Hematopoietic multipotent progenitor cell (in vitro differentiated cells): ENCODE measurements at regions not wholly inside any gene's neighbourhood (a gene's known extent, or its start where the extent isn't known, plus 50 kb on each side); places are given as distances from the start of the nearest gene placed in this dataset.

Experiments used
- DNase-seq, 3 donors: peaks; one replicate each; pipeline ENCODE4 v3.0.0-alpha.2; 2011 to 2015; ENCODE audit warnings: low read depth in 2 of 3, low spot score in 2 of 3

- DNase-seq: no peak
Observed at GRCh38 chr1:61627365-61627764, 97.6 kb downstream of the TM2D1 start.

GRCh38 chr1:61626816-61627215, 98.1 kb downstream of the TM2D1 start:
- no peak for DNase-seq

- DNase-seq: no peak
Observed at GRCh38 chr1:61623852-61624251, 101.1 kb downstream of the TM2D1 start.

GRCh38 chr1:61620536-61620935, 104.4 kb downstream of the TM2D1 start:
- DNase-seq: peak in 1 of 3 donors; percentile 17

GRCh38 chr1:61618755-61619154, 106.2 kb downstream of the TM2D1 start:
- no peak for DNase-seq

- DNase-seq: no peak
Observed at GRCh38 chr1:61618193-61618592, 106.7 kb downstream of the TM2D1 start.

- no peak for DNase-seq
Observed at GRCh38 chr1:61616830-61617229, 108.1 kb downstream of the TM2D1 start.

GRCh38 chr1:61612602-61613001, 112.3 kb downstream of the TM2D1 start:
- DNase-seq: peak in 2 of 3 donors; percentile 30 to 69

- DNase-seq: no peak
Observed at GRCh38 chr1:61609040-61609439, 115.9 kb downstream of the TM2D1 start.

- no peak for DNase-seq
Observed at GRCh38 chr1:61607448-61607847, 117.5 kb downstream of the TM2D1 start.

- peak in 1 of 3 donors; percentile 58 for DNase-seq
Observed at GRCh38 chr1:61606448-61607312, 118.3 kb downstream of the TM2D1 start.

- peak in 1 of 3 donors; percentile 12 for DNase-seq
Observed at GRCh38 chr1:61605607-61606321, 119.2 kb downstream of the TM2D1 start.

GRCh38 chr1:61604684-61605083, 120.3 kb downstream of the TM2D1 start:
- no peak for DNase-seq

- DNase-seq: no peak
Observed at GRCh38 chr1:61604261-61604660, 120.7 kb downstream of the TM2D1 start.

GRCh38 chr1:61602663-61603062, 122.3 kb downstream of the TM2D1 start:
- DNase-seq: no peak

- DNase-seq: no peak
Observed at GRCh38 chr1:61597601-61598000, 127.3 kb downstream of the TM2D1 start.

GRCh38 chr1:61593331-61593730, 131.6 kb downstream of the TM2D1 start:
- no peak for DNase-seq

- no peak for DNase-seq
Observed at GRCh38 chr1:61591351-61591750, 133.6 kb downstream of the TM2D1 start.

- peak; percentile 7 to 80 (median 60) for DNase-seq
Observed at GRCh38 chr1:61588736-61589672, 135.9 kb downstream of the TM2D1 start.

- no peak for DNase-seq
Observed at GRCh38 chr1:61585714-61586113, 139.2 kb downstream of the TM2D1 start.

- DNase-seq: no peak
Observed at GRCh38 chr1:61583703-61584102, 141.2 kb downstream of the TM2D1 start.
